RCC 7860 (cell line): ENCODE measurements at regions not wholly inside any gene's neighbourhood (a gene's known extent, or its start where the extent isn't known, plus 50 kb on each side); places are given as distances from the start of the nearest gene placed in this dataset.
A peak's percentile ranks its signal among the peaks of the same experiment; 100 is the strongest.
"Not testable (repeated sequence)": the region's sequence is repeated elsewhere in the genome, so short reads cannot be mapped to it uniquely, and the experiment has no call there.

Source experiments
- DNase-seq: peaks from one replicate; pipeline ENCODE4 v3.0.0-alpha.2; 2015; ENCODE audit warnings: low spot score
- FAIRE-seq: peaks from 2 replicates; lab custom pipeline; 2012; peaks lifted over from hg19 to GRCh38; lab: Jason Lieb, UNC

DNA sequence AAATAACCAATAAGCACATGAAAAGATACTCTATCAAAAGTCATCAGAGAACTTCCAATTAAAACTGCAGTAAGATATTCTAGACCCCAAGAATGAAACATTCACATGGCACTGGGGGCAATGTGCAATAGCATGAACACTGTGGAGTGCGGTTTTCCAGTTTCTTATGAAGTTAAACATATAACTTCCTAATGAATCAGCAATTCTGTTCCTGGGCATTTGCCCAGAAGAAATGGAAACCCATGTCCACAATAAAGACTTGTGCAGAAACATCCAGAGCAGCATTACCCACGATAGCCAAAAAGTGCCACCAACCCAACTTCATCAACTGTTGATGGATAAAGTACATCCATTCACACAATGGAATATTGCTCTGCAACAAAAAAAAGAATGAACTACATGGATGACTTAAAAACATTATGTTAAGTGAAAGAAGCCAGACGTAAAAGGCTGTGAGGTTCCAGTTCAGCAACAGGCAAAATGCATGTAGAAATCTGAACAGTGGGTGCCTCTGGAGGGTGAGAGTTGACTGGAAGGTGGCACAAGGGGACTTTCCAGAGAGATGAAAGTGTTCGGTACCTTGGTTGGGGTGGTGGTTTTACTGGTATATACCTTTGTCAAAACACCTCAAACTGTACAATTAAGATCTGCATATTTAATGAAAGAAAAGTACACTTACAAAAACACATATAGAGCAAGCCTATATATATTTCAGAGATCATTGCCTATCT is 207.2 kb upstream of the ECI2 start:
- no peak for DNase-seq
- FAIRE-seq: no peak

DNA sequence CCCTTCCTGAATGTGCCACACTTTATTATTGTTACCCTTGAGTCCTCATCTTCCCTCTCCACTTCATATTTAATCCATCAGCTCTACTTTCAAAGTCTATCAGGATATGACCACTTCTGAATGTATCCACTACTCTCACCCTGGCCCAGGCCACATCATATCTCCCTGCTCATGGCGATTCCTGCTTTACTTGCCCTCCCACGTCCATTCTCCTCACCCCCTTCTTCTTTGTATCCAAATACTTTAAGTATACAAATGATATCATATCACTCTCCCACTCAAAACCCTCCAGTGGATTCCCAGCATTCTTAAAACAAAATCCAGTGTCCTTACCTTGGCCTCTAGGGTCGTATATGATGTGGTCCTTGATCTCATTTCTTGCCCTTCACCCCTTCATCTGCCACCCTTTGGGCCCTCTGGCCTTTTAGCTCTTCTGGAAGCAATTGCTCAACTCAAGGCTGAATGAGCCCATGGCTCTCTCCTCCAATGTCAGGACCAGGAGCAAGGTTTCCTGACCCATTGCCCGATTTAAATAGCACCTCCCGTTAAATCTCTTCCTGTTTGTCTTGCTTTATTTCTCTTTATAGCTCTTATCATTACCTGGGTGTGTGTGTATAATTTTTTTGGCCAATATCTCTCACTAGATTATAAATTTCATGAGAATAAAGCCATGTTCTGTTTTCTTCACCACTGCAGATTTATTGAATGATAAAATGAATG is 205.9 kb upstream of the ECI2 start:
- no peak for FAIRE-seq

DNA sequence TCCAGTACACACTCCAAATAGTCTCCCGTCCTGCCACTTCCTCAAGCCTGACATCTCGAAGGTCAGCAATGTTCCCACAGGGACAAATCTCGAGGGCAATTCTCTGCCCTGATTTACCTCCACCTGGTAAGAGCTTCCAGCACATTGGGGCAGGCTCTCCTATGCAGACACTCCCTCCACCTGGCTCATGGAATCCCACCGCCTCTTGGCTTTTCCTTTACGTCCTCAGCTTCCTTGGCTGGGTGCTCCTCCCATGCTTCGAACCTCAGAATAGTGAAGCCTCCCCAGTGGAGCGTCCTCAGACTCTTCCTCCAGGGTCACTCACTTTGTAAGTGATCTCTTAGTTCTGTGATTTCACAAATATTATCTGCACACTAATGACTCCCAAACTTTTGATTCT is 205.2 kb upstream of the ECI2 start:
- no peak for DNase-seq
- no peak for FAIRE-seq

More for the DNA sequence above, 205.9 kb upstream of the ECI2 start:
- DNase-seq: no peak

DNA sequence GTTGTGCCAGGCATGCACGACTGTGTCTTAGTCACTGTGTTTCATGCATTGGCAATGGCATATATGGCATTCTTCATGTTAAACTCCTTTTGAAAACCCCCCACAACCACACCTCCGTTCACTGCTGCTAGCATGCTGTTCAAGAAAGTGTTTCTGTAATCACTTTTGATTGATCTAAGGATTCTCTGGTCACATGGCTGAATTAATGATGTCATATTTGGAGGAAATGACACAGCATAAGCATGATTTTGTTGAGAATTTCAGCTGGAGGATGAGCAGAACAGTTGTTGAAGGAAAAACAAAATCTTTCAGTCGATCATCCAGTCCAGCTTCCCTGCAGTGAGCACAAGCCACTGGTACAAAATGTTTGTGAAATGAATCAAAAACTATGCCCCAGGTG is 203.5 kb upstream of the ECI2 start:
- FAIRE-seq: no peak
- no peak for DNase-seq

DNA sequence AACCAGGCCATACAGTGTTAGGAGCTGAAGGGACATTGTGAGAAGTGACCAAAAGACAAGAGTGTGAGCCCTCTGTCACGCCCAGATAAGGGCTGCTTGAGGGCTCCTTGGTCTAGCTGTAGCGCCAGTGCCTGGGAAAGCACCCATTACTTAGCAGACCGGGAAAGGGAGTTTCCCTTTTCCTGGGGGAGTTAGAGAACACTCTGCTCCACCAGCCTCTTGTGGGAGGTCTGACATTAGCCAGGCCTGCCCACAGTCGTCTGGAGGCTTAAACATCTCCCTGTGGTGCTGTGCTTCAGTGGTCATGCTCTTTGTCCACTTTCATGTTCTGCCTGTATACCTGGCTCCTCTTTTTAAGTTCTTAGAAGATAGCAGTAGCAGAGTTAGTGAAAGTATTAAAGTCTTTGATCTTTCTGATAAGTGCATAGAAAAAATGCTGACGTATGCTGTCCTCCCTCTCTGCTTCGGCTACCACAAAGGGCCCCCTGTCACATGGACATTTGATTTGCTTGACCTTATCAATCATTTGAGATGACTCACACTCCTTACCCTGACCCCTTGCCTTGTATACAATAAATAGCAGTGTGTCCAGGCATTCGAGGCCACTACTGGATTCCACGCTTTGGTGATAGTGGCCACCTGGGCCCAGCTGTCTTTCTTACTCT is 201.5 kb upstream of the ECI2 start:
- FAIRE-seq (peak; percentile 89), DNase-seq (peak; percentile 82)

DNA sequence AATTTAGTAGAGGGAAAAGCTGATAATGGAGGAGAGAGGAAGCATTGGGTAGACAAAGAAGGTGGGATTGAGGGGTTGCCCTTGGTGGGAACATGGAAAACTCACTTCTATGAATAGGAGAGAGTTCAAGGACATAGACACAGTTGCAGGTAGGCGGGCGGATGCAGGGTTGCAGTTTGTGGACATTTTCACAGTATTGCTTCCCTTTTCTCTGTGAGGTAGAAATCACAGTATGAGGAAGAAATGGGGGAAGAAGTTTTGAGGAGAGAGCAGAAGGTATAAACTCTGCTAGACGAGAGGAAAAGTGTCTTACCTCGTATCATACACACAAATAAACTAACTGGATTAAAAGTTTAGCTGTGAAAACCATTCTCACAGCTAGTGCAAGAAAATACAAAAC is 200.7 kb upstream of the ECI2 start:
- FAIRE-seq: no peak
- no peak for DNase-seq

DNA sequence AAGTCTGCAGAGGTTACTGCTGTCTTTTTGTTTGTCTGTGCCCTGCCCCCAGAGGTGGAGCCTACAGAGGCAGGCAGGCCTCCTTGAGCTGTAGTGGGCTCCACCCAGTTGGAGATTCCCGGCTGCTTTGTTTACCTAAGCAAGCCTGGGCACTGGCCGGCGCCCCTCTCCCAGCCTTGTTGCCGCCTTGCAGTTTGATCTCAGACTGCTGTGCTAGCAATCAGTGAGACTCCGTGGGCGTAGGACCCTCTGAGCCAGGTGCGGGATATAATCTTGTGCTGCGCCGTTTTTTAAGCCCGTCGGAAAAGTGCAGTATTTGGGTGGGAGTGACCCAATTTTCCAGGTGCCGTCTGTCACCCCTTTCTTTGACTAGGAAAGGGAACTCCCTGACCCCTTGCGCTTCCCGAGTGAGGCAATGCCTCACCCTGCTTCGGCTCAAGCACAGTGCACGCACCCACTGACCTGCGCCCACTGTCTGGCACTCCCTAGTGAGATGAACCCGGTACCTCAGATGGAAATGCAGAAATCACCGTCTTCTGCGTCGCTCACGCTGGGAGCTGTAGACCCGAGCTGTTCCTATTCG is 198.9 kb upstream of the ECI2 start:
- DNase-seq, FAIRE-seq: not testable (repeated sequence)

DNA sequence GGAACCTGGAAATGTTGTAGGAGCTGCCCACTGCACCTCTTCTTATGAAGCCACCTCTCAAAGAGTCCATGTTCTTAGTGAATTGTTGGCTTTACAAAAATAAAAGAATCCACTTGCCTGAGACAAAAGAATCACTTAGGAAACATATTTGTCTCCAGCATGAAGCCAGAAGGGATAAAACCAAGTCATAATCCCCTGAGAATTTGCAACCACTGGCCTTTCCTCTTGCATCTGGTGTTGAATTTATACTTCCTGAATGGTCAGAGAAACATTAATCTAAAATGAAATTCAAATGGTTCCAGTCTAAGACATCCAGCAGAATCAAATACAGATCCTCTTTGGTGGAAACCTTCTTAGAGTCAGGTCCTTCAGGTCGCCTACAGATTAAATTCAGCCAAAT is 192.5 kb upstream of the ECI2 start:
- FAIRE-seq (no peak), DNase-seq (no peak)

DNA sequence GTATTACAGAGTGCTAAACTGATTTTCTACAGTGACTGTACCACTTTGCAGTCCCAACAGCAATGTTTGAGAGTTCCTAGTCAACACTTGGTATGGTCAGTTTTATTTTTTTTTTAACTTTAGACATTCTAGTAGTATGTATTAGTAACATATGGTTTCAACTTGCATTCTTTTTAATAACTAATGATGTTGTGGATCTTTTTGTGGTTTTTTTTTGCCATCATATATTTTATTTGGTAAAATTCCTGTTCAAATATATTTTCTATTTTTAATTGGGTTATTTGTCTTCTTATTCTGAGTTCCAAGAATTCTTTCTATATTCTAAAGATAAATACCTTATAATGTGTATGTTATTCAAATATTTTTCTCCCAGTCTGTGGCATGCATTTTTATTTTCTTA is 189.4 kb upstream of the ECI2 start:
- no peak for FAIRE-seq
- no peak for DNase-seq

DNA sequence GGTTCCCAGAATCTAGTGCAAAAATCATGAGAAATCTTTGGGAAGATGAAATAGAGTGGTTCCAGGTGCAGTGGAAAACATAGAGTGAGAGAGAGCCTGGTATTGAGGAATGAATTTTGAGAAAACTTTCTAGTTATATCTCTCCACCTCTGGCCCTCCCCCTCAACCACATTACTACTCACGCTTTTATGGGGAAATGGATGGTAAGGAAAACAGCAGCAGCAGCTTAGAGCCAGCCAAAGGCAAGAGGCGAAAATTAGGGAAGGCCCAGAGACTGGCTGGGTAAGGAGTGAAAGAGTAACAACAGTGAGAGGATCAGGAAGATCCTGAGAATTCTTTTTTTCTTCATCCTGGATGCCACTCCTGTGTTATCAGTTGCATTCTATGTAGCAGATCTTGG is 187.9 kb upstream of the ECI2 start:
- FAIRE-seq: no peak
- no peak for DNase-seq

DNA sequence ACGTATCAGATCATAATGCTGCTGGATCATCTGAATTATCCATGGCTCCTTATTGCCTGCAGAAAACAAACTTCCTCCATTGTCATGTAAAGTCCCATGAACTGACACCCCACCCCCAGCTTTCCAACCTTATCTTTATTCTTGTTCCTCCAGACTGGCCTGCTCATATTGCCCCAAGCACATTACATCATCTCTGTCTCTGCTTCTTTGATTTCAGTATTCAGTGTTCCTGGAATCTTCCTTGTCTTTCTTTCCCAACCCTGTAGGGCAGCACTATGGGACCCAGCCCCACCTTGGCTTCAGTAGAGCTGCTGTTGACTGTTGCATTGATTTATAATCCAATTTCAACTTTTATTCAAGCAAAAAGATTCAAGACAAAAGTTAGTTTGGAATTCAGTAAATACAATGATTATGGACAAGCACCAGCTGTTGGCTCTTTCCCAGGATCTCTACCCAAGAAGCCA is 187.5 kb upstream of the ECI2 start:
- DNase-seq (no peak), FAIRE-seq (no peak)

DNA sequence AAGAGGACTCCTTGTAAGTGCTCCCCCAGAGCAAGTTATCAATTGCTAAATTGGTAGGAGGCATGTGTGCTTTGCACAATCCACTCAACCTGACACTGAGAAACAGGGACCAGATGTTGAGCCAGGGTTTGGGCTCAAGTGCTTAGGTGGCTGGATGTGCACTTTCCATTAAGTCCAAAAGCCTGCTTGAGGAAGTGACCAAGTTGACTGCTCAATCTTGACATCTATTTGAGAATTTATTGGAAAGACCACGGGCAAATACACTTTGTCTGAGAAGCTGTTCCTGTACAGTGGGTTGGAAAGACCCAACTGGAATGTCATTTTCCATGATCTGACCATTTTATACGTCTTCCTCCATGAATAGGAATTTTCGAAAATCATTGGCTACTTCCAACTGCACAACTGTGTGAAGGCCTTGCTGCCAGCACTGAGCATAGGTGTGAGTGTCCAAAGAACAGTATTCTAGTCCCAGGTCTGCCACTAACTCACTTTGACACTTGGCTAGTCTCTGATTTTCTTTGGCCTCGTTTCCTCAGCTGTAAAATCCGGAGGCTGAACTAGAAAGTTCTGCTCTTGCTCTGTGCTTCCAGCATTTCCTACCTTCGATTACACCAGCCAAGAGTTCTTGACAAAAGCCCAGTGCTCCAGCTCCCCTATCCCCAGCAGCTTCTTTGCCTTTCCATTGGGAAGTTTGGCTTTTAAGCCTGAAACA is 186.9 kb upstream of the ECI2 start:
- DNase-seq (no peak), FAIRE-seq (no peak)

DNA sequence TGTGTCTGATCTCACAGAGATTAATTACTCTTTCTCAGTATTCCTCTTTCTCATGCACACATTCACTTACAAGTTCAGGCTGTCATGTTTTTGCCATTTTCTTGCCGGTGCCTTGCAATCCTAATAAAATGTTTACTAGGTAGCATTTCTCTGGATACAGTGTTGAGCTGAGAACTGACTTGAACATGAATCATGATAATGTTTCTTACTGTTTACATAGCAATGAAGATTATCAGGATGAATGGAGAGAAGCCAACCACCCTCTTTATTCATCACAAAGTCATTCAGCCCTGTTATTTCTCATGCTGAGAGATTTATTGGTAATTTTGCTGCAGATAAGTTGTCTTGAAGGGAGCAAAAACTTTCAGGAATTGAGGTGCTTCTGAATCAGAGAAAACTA is 185.5 kb upstream of the ECI2 start:
- FAIRE-seq (peak; percentile 48), DNase-seq (peak; percentile 76)

DNA sequence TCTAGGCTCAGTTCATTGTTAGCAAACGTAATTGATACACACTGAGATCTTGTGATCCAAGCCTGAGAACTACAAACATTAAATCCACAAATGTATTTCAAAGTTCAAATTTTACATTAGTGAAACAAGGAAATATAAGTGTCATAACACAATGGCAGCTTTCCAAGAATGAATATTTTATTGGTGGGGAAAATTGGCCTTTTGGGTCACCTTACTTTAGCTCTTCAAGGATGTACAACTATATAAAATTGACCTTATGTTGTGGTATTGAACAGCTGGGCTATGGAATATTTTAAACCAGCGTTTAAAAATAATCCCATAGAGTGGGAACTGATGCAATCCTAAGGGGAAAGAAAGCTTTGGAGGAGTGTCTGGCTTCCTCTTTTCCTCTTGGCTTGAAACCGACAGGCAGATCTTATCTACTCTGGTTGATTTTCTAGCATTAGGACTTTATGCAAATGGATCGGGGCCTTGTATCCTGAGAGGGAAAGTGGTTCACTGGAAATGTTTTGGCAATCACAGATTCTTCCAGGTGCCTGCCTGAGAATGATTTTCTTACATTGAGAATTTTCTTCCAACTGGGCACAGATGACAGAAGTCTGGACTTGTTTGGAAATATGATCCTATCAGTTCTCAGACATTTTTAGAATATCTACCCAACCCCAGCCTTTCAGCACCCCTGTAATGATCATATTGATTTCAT is 184.8 kb upstream of the ECI2 start:
- FAIRE-seq (no peak), DNase-seq (no peak)

DNA sequence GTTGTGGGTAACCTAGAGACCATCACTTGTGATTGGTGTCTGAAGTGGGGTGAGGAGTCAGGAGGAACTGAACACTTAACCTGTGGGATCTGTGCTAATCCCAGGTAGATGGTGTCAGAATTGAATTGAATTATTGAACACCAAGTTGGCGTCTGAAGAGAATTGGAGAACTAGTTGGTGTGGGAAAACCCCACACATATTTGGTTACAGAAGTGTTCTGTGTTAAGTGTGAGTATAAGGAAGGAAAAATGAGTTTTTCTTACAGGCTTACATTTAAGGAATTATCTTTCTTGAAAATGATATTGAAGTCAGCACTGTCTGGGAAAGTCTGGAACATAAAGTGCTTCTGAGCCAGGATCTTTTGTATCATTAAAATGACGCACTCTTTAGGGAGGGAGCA is 182.9 kb upstream of the ECI2 start:
- FAIRE-seq (no peak), DNase-seq (no peak)

DNA sequence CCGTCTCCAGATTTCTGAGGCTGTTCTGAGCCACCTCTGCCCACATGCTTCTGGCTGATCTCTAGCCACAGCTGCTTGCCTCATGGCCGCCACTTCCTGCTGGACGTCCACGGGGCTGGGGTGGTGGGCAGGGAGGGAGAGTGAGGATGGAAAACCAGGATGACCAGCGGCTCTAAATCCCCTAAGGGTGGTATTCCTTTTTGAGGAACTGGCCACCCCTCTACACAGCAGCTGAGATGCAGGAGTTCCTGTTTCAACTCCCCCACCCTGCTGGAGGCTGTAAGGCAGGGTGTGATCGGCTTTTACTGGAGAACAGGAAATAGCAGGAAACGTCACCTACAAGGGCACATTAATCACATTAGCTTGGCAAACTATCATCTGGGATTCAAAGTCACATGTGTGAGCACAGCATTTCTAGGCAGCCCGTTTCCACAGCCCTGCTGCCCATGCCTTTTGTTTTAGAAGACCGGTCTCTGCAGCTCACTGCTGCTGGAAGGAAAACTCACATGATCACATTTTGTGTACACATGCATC is 181.6 kb upstream of the ECI2 start:
- FAIRE-seq (no peak), DNase-seq (peak; percentile 51)

DNA sequence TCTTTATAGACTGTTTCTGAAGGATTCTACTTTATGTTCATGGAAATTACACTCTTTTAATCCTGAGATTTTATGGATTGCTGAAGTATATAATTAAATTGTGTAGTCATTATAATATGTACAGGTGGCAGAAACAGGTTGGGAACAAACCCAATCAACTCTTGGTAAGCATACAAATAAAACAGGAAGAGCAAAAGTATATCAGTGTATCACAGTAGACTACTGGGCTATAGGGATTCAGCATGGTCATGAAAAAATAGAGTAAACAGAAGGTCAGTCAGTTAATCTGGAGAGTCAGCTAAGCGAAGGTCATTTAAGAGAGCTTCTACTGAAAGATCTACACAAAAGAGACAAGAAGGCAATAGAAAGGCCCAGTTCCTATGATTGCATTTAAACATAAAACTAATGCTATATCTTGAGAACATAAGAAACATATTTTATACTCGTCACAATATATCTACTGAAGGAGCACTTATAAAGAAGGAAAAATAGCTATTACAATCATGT is 178.9 kb upstream of the ECI2 start:
- FAIRE-seq (no peak), DNase-seq (no peak)

DNA sequence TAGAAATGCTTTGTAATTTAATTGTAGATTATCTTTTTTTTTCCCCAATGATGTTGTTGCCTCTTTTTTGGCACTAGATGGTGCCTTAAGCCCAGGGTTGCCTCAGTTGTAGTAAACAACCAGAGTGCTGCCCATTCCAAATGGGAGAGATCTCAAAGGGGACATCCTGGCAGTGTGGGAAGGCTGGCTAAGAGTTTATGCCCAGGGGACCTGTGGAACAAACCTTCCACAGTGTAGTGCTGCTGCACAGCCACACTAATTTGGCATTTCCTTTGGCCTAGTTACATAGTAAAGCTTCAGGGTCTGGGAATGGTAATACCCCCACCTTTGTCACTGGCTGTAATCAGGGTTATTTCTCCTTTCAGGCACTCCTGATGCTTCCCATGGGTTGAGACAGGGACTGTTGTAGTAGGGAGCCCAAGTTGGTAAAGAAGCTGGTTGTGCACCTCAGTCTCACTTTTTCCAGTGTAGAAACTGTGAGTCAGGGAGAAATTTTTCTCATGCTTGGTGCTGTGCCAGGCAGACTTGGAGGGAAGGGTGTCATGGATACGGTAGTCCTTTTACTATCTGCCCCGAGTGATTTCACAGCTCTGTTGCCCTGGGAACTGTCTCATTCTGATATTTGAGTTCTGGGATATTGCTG is 177.8 kb upstream of the ECI2 start:
- FAIRE-seq (peak; percentile 61), DNase-seq (peak; percentile 88)
